Liver (tissue), 8 donors: ENCODE measurements at regions not wholly inside any gene's neighbourhood (a gene's known extent, or its start where the extent isn't known, plus 50 kb on each side); places are given as distances from the start of the nearest gene placed in this dataset.

Source experiments
- DNase-seq: peaks from one replicate; pipeline ENCODE4 v3.0.0-alpha.2; 2017; ENCODE audit warnings: low spot score
- H3K27ac ChIP-seq, 2 donors: one replicate each; pipeline ENCODE4 v1.7.0; 2013; ENCODE audit warnings: inconsistent platforms in 2 of 2, low read length in 2 of 2, control low read depth in 1 of 2, low read depth in 1 of 2, mild to moderate bottlenecking in 1 of 2
- H3K27me3 ChIP-seq, 4 donors: one replicate each; pipeline versions ENCODE4 v1.6.1 to v1.7.0; 2013; ENCODE audit warnings: low read length in 3 of 4, inconsistent platforms in 1 of 4, mild to moderate bottlenecking in 1 of 4, moderate library complexity in 1 of 4; ENCODE audit not compliant: control insufficient read depth in 4 of 4, insufficient read depth in 4 of 4
- H3K36me3 ChIP-seq, 4 donors: one replicate each; pipeline versions ENCODE4 v1.6.1 to v1.7.0; 2013; ENCODE audit warnings: low read length in 3 of 4, mild to moderate bottlenecking in 3 of 4, low read depth in 1 of 4, moderate library complexity in 1 of 4; ENCODE audit not compliant: control insufficient read depth in 4 of 4, insufficient read depth in 3 of 4
- H3K4me1 ChIP-seq, 4 donors: one replicate each; pipeline versions ENCODE4 v1.6.1 to v1.7.0; 2013; ENCODE audit warnings: low read length in 3 of 4, mild to moderate bottlenecking in 3 of 4, moderate library complexity in 1 of 4; ENCODE audit not compliant: control insufficient read depth in 4 of 4, insufficient read depth in 4 of 4
- H3K4me3 ChIP-seq, 3 donors: one replicate each; pipeline versions ENCODE4 v1.6.1 to v1.7.0; 2013; ENCODE audit warnings: low read length in 3 of 3, control low read depth in 1 of 3, low read depth in 1 of 3, mild to moderate bottlenecking in 1 of 3
- H3K9ac ChIP-seq, 2 donors: one replicate each; pipeline ENCODE4 v1.7.0; 2013; ENCODE audit warnings: low read length in 2 of 2, mild to moderate bottlenecking in 2 of 2, moderate library complexity in 2 of 2, control low read depth in 1 of 2, low read depth in 1 of 2
- H3K9me3 ChIP-seq, 4 donors: one replicate each; pipeline versions ENCODE4 v1.6.1 to v1.7.0; 2013; ENCODE audit warnings: low read length in 3 of 4; ENCODE audit not compliant: control insufficient read depth in 4 of 4
- EGR1 ChIP-seq, 2 donors: IDR thresholded peaks; 2 replicates each; pipeline ENCODE4 v1.6.1; 2016 to 2018; ENCODE audit warnings: antibody characterized with exemption in 2 of 2, low read depth in 2 of 2
- FOXA1 ChIP-seq: IDR thresholded peaks from 2 replicates; pipeline ENCODE4 v1.6.1; 2016; ENCODE audit warnings: antibody characterized with exemption
- FOXA2 ChIP-seq: IDR thresholded peaks from 2 replicates; pipeline ENCODE4 v1.6.1; 2016; ENCODE audit warnings: antibody characterized with exemption
- GABPA ChIP-seq, 2 donors: IDR thresholded peaks in 1 of 2; conservative IDR thresholded peaks in 1 of 2; 2 replicates each; pipeline ENCODE4 v1.6.1; 2016; ENCODE audit warnings: antibody characterized with exemption in 2 of 2, mild to moderate bottlenecking in 1 of 2, moderate library complexity in 1 of 2
- HNF4A ChIP-seq, 2 donors: conservative IDR thresholded peaks; 2 replicates each; pipeline ENCODE4 v1.6.1; 2016; ENCODE audit warnings: antibody characterized with exemption in 2 of 2, mild to moderate bottlenecking in 2 of 2
- HNF4G ChIP-seq: IDR thresholded peaks from 2 replicates; pipeline ENCODE4 v1.6.1; 2016; ENCODE audit warnings: antibody characterized with exemption
- JUND ChIP-seq, 2 donors: IDR thresholded peaks; 2 replicates each; pipeline ENCODE4 v1.6.1; 2016; ENCODE audit warnings: antibody characterized with exemption in 2 of 2
- NR2F2 ChIP-seq: IDR thresholded peaks from 2 replicates; pipeline ENCODE4 v1.6.1; 2016; ENCODE audit warnings: antibody characterized with exemption
- RXRA ChIP-seq, 2 donors: IDR thresholded peaks; 2 replicates each; pipeline ENCODE4 v1.6.1; 2017 to 2018; ENCODE audit warnings: antibody characterized with exemption in 2 of 2, mild to moderate bottlenecking in 1 of 2
- SP1 ChIP-seq: IDR thresholded peaks from 2 replicates; pipeline ENCODE4 v1.6.1; 2018; ENCODE audit warnings: antibody characterized with exemption, mild to moderate bottlenecking
- TAF1 ChIP-seq: conservative IDR thresholded peaks from 2 replicates; pipeline ENCODE4 v1.6.1; 2016; ENCODE audit warnings: antibody characterized with exemption, mild to moderate bottlenecking
- WGBS: extraction: QIAGEN DNeasy Blood & Tissue Kit; methylation state at CpG from one replicate; pipeline ENCODE4 v1.1.7; 2013; 5-methylcytosine and 5-hydroxymethylcytosine counted together
- TF ChIP-seq, protein P1 (sequence below): IDR thresholded peaks from 2 replicates; pipeline ENCODE4 v1.6.1; 2016; ENCODE audit warnings: antibody characterized with exemption
- TF ChIP-seq, protein P2 (sequence below): IDR thresholded peaks from 2 replicates; pipeline ENCODE4 v1.6.1; 2016; ENCODE audit warnings: antibody characterized with exemption
- TF ChIP-seq, protein P3 (sequence below): fragments of 150-350 bp; IDR thresholded peaks from 2 replicates; pipeline ENCODE4 v1.5.1; 2017; ENCODE audit warnings: improper control_type of control experiment, low read depth, low read length; ENCODE audit not compliant: missing input control
- TF ChIP-seq, protein P4 (sequence below): IDR thresholded peaks from 2 replicates; pipeline ENCODE4 v1.6.1; 2016; ENCODE audit warnings: antibody characterized with exemption, mild to moderate bottlenecking
- TF ChIP-seq, protein P5 (sequence below): IDR thresholded peaks from 2 replicates; pipeline ENCODE4 v1.6.1; 2016; ENCODE audit warnings: antibody characterized with exemption
- donor health status: healthy.
- donor health status: healthy.
- donor health status: healthy.
- donor health status: healthy.
- donor health status: healthy.

DNA sequence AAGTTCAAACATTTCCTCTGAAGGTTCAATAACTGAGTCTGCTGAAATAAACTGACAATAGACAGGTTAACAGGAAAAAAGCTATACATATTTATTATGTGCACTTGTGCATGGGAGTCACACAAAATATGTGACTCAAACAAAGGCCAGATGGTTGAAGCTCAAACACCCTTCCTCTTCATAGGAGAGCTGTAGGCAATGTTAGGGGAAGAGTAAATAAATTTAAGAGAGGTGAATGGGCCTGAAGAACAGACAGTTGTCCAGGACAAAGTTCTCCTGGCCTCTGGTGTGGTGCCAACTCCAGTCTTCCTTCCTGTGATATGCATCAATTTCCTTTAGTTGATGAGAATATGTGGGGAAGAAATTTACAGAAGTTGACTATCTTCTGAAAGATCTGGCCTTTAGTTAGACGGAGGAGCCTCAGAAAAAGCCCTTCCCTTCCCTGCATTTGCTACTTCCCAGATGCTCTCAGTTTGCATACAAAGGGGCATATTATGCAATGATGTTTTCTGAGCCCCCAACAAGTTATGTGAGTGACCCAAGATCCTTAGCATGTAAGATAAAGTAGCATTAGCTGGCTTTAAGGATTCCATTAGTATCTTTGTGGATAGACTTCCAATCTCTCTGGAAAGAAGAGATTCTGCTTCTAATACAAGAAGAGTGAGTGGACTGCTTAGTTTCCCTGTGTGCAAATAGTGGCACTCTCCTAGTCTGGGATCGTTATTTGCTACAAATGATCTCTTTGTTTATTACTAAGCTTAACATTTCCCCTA is 96.4 kb upstream of the IGSF10 start:
- H3K9ac ChIP-seq: no peak overlapping the region
- WGBS: 77% methylated on average over 2 of the region's 2 CpGs
- TF ChIP-seq HNF4A (conservative IDR thresholded peaks at IDR 0.05) (no peak), GABPA (IDR thresholded peaks at IDR 0.05 in 1 of 2, conservative IDR thresholded peaks at IDR 0.05 in 1 of 2) (no peak), SP1 (no peak), EGR1 (IDR thresholded peaks at IDR 0.05; ENCODE audit: low read depth in 2 of 2) (no peak), TAF1 (no peak), FOXA1 (no peak), JUND (IDR thresholded peaks at IDR 0.05) (no peak), RXRA (IDR thresholded peaks at IDR 0.05) (no peak)
- TF ChIP-seq, protein P1, sequence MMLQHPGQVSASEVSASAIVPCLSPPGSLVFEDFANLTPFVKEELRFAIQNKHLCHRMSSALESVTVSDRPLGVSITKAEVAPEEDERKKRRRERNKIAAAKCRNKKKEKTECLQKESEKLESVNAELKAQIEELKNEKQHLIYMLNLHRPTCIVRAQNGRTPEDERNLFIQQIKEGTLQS: no peak
- TF ChIP-seq, protein P2, sequence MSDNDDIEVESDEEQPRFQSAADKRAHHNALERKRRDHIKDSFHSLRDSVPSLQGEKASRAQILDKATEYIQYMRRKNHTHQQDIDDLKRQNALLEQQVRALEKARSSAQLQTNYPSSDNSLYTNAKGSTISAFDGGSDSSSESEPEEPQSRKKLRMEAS: no peak
- TF ChIP-seq, protein P3, sequence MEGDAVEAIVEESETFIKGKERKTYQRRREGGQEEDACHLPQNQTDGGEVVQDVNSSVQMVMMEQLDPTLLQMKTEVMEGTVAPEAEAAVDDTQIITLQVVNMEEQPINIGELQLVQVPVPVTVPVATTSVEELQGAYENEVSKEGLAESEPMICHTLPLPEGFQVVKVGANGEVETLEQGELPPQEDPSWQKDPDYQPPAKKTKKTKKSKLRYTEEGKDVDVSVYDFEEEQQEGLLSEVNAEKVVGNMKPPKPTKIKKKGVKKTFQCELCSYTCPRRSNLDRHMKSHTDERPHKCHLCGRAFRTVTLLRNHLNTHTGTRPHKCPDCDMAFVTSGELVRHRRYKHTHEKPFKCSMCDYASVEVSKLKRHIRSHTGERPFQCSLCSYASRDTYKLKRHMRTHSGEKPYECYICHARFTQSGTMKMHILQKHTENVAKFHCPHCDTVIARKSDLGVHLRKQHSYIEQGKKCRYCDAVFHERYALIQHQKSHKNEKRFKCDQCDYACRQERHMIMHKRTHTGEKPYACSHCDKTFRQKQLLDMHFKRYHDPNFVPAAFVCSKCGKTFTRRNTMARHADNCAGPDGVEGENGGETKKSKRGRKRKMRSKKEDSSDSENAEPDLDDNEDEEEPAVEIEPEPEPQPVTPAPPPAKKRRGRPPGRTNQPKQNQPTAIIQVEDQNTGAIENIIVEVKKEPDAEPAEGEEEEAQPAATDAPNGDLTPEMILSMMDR: no peak
- TF ChIP-seq, protein P4, sequence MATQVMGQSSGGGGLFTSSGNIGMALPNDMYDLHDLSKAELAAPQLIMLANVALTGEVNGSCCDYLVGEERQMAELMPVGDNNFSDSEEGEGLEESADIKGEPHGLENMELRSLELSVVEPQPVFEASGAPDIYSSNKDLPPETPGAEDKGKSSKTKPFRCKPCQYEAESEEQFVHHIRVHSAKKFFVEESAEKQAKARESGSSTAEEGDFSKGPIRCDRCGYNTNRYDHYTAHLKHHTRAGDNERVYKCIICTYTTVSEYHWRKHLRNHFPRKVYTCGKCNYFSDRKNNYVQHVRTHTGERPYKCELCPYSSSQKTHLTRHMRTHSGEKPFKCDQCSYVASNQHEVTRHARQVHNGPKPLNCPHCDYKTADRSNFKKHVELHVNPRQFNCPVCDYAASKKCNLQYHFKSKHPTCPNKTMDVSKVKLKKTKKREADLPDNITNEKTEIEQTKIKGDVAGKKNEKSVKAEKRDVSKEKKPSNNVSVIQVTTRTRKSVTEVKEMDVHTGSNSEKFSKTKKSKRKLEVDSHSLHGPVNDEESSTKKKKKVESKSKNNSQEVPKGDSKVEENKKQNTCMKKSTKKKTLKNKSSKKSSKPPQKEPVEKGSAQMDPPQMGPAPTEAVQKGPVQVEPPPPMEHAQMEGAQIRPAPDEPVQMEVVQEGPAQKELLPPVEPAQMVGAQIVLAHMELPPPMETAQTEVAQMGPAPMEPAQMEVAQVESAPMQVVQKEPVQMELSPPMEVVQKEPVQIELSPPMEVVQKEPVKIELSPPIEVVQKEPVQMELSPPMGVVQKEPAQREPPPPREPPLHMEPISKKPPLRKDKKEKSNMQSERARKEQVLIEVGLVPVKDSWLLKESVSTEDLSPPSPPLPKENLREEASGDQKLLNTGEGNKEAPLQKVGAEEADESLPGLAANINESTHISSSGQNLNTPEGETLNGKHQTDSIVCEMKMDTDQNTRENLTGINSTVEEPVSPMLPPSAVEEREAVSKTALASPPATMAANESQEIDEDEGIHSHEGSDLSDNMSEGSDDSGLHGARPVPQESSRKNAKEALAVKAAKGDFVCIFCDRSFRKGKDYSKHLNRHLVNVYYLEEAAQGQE: no peak
- TF ChIP-seq, protein P5, sequence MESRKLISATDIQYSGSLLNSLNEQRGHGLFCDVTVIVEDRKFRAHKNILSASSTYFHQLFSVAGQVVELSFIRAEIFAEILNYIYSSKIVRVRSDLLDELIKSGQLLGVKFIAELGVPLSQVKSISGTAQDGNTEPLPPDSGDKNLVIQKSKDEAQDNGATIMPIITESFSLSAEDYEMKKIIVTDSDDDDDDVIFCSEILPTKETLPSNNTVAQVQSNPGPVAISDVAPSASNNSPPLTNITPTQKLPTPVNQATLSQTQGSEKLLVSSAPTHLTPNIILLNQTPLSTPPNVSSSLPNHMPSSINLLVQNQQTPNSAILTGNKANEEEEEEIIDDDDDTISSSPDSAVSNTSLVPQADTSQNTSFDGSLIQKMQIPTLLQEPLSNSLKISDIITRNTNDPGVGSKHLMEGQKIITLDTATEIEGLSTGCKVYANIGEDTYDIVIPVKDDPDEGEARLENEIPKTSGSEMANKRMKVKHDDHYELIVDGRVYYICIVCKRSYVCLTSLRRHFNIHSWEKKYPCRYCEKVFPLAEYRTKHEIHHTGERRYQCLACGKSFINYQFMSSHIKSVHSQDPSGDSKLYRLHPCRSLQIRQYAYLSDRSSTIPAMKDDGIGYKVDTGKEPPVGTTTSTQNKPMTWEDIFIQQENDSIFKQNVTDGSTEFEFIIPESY: no peak
- H3K36me3 ChIP-seq: no peaks in the 10 kb centered on the region
- no peaks in the 10 kb centered on the region for H3K9me3 ChIP-seq
- DNase-seq: no peak
- no peaks in the 10 kb centered on the region for H3K4me1 ChIP-seq
- H3K27ac ChIP-seq: no peak overlapping the region
- H3K4me3 ChIP-seq: no peak overlapping the region
- no peaks in the 10 kb centered on the region for H3K27me3 ChIP-seq

DNA sequence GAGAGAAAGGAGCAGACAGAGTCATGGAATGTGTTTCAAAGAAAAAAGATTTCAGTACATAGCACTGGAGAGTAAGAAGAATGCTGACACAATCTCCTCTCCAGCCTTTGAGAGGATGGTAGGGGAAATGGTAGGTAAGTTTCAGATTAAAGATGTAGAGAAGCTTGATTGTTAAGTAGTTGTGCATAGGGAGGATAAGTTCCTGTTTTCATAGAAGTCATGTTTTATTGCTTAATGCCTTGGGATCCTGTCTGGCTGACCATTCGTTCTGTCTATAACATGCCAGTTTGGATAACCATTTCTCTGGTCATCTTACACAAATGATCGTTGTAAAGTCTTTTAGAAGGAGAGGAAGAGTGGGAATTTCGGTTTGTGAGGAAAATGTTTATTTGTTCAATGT is 95.7 kb upstream of the IGSF10 start:
- Histone ChIP-seq H3K27ac (no peak overlapping the region), H3K4me1 (no peaks in the 10 kb centered on the region)
- WGBS: 81% methylated on average over 3 of the region's 3 CpGs
- no peak for TF ChIP-seq JUND (IDR thresholded peaks at IDR 0.05)
- TF ChIP-seq, protein P3: no peak
- no peak for TF ChIP-seq HNF4G
- TF ChIP-seq, protein P1: no peak
- TF ChIP-seq, protein P5: no peak
- no peak for TF ChIP-seq FOXA2
- TF ChIP-seq, protein P2: no peak
- TF ChIP-seq EGR1 (IDR thresholded peaks at IDR 0.05; ENCODE audit: low read depth in 2 of 2): no peak
- no peak for TF ChIP-seq GABPA (IDR thresholded peaks at IDR 0.05 in 1 of 2, conservative IDR thresholded peaks at IDR 0.05 in 1 of 2)
- no peak for TF ChIP-seq HNF4A (conservative IDR thresholded peaks at IDR 0.05)
- TF ChIP-seq NR2F2: no peak

More for the DNA sequence above, 95.7 kb upstream of the IGSF10 start:
- DNase-seq: no peak
- no peaks in the 10 kb centered on the region for H3K27me3 ChIP-seq
- no peak overlapping the region for H3K4me3 ChIP-seq
- no peaks in the 10 kb centered on the region for H3K9me3 ChIP-seq
- H3K9ac ChIP-seq: no peak overlapping the region
- H3K36me3 ChIP-seq: no peaks in the 10 kb centered on the region
